HPDE6-E6E7 (cell line): ENCODE measurements at regions not wholly inside any gene's neighbourhood (a gene's known extent, or its start where the extent isn't known, plus 50 kb on each side); places are given as distances from the start of the nearest gene placed in this dataset.

Experiments used
- DNase-seq: peaks from one replicate; pipeline ENCODE4 v3.0.0; 2011; ENCODE audit warnings: missing footprints; ENCODE audit errors: extremely low spot score

GRCh38 chr21:20507783-20508182 is 490.4 kb upstream of the NCAM2 start:
- no peak for DNase-seq

- DNase-seq = no peak
These were observed 486.9 kb upstream of the NCAM2 start for GRCh38 chr21:20511216-20511880.

- no peak for DNase-seq
These were observed 482.8 kb upstream of the NCAM2 start for GRCh38 chr21:20515446-20515845.

GRCh38 chr21:20519076-20519475 is 479.1 kb upstream of the NCAM2 start:
- DNase-seq = no peak

- no peak for DNase-seq
These were observed 475.6 kb upstream of the NCAM2 start for GRCh38 chr21:20522611-20523010.

- no peak for DNase-seq
These were observed 475.0 kb upstream of the NCAM2 start for GRCh38 chr21:20523191-20523590.

GRCh38 chr21:20527731-20528460 is 470.3 kb upstream of the NCAM2 start:
- DNase-seq = no peak

- no peak for DNase-seq
These were observed 461.1 kb upstream of the NCAM2 start for GRCh38 chr21:20537130-20537529.

- DNase-seq = no peak
These were observed 460.1 kb upstream of the NCAM2 start for GRCh38 chr21:20538039-20538658.

GRCh38 chr21:20545454-20545853 is 452.8 kb upstream of the NCAM2 start:
- no peak for DNase-seq

- no peak for DNase-seq
These were observed 446.3 kb upstream of the NCAM2 start for GRCh38 chr21:20551939-20552338.

GRCh38 chr21:20554785-20555184 is 443.4 kb upstream of the NCAM2 start:
- DNase-seq = no peak

GRCh38 chr21:20570824-20571232 is 427.4 kb upstream of the NCAM2 start:
- DNase-seq = no peak

- no peak for DNase-seq
These were observed 425.6 kb upstream of the NCAM2 start for GRCh38 chr21:20572582-20572981.

- DNase-seq = no peak
These were observed 416.8 kb upstream of the NCAM2 start for GRCh38 chr21:20581361-20581760.

GRCh38 chr21:20591284-20591683 is 406.9 kb upstream of the NCAM2 start:
- DNase-seq = no peak

GRCh38 chr21:20592463-20592862 is 405.7 kb upstream of the NCAM2 start:
- no peak for DNase-seq

GRCh38 chr21:20603236-20603635 is 395.0 kb upstream of the NCAM2 start:
- DNase-seq = no peak

GRCh38 chr21:20611008-20611407 is 387.2 kb upstream of the NCAM2 start:
- no peak for DNase-seq

GRCh38 chr21:20613654-20614053 is 384.6 kb upstream of the NCAM2 start:
- DNase-seq = no peak

- no peak for DNase-seq
These were observed 381.1 kb upstream of the NCAM2 start for GRCh38 chr21:20617130-20617529.

- DNase-seq = no peak
These were observed 379.3 kb upstream of the NCAM2 start for GRCh38 chr21:20618878-20619277.

- DNase-seq = no peak
These were observed 370.6 kb upstream of the NCAM2 start for GRCh38 chr21:20627594-20627993.
